GM23248 (cell line): ENCODE measurements at regions not wholly inside any gene's neighbourhood (a gene's known extent, or its start where the extent isn't known, plus 50 kb on each side); places are given as distances from the start of the nearest gene placed in this dataset.

Experiments
- DNase-seq: peaks from one replicate; pipeline ENCODE4 v3.0.0-alpha.2; 2015
- H2AFZ ChIP-seq: fragments of 200-600 bp; sonication (generic); 2 replicates; pipeline ENCODE4 v1.6.1; 2016; ENCODE audit warnings: antibody characterized with exemption
- H3F3A ChIP-seq: fragments of 200-600 bp; sonication (generic); 2 replicates; pipeline ENCODE4 v1.6.1; 2016; ENCODE audit warnings: mild to moderate bottlenecking, antibody characterized with exemption, mixed run types; ENCODE audit not compliant: insufficient read depth
- H3K27ac ChIP-seq: fragments of 200-600 bp; sonication (generic); 2 replicates; pipeline ENCODE4 v1.5.1; 2016; ENCODE audit warnings: mild to moderate bottlenecking
- H3K27me3 ChIP-seq: fragments of 200-600 bp; sonication (generic); replicated peaks from 2 replicates; pipeline ENCODE4 v1.6.1; 2016; ENCODE audit warnings: mild to moderate bottlenecking; ENCODE audit not compliant: insufficient read depth
- H3K36me3 ChIP-seq: fragments of 200-600 bp; sonication (generic); 2 replicates; pipeline ENCODE4 v1.6.1; 2016; ENCODE audit warnings: low read depth, mild to moderate bottlenecking
- H3K4me1 ChIP-seq: fragments of 200-600 bp; sonication (generic); 2 replicates; pipeline ENCODE4 v1.6.1; 2016; ENCODE audit warnings: mild to moderate bottlenecking; ENCODE audit not compliant: insufficient read depth
- H3K4me2 ChIP-seq: fragments of 200-600 bp; sonication (generic); one replicate; pipeline ENCODE4 v1.6.1; 2016; ENCODE audit warnings: mild to moderate bottlenecking; ENCODE audit not compliant: unreplicated experiment
- H3K4me3 ChIP-seq: fragments of 200-600 bp; sonication (generic); 2 replicates; pipeline ENCODE4 v1.5.1; 2016; ENCODE audit warnings: mild to moderate bottlenecking
- H3K79me2 ChIP-seq: fragments of 200-600 bp; sonication (generic); 2 replicates; pipeline ENCODE4 v1.6.1; 2016; ENCODE audit warnings: mild to moderate bottlenecking; ENCODE audit not compliant: insufficient read depth
- H3K9ac ChIP-seq: fragments of 200-600 bp; sonication (generic); 2 replicates; pipeline ENCODE4 v1.6.1; 2016; ENCODE audit warnings: mild to moderate bottlenecking
- H3K9me2 ChIP-seq: fragments of 200-600 bp; sonication (generic); 2 replicates; pipeline ENCODE4 v1.6.1; 2016; ENCODE audit warnings: mixed run types, mild to moderate bottlenecking, moderate library complexity; ENCODE audit not compliant: insufficient read depth
- H3K9me3 ChIP-seq: fragments of 200-600 bp; sonication (generic); one replicate; pipeline ENCODE4 v1.6.1; 2017; ENCODE audit warnings: low read depth
- H4K20me1 ChIP-seq: fragments of 200-600 bp; sonication (generic); 2 replicates; pipeline ENCODE4 v1.6.0; 2016; ENCODE audit not compliant: insufficient read depth
- EZH2 ChIP-seq: fragments of 200-600 bp; sonication (generic); IDR thresholded peaks from 2 replicates; pipeline ENCODE4 v1.6.1; 2018; ENCODE audit warnings: antibody characterized with exemption, mild to moderate bottlenecking; ENCODE audit not compliant: insufficient read depth, poor library complexity, severe bottlenecking
- EZH2phosphoT487 ChIP-seq: fragments of 200-600 bp; sonication (generic); IDR thresholded peaks from 2 replicates; pipeline ENCODE4 v1.6.1; 2018; ENCODE audit warnings: antibody characterized with exemption, moderate library complexity, mild to moderate bottlenecking, low read depth; ENCODE audit not compliant: insufficient read depth
- WGBS, 2 experiments: methylation state at CpG; one replicate each; pipeline ENCODE4 v1.1.6; 2015 to 2017; ENCODE audit warnings: low lambda C conversion rate in 2 of 2, low coverage in 1 of 2; ENCODE audit errors: missing lambda C conversion rate in 2 of 2; 5-methylcytosine and 5-hydroxymethylcytosine counted together
- in situ Hi-C: fragments of 300-500 bp; cut with MboI; formaldehyde crosslinking; loops from 2 replicates; pipeline ENCODE4 v1.15.0; 2020

GRCh38 chr11:97409141-97409540, 1019.3 kb downstream of the JRKL start:
- Histone ChIP-seq H2AFZ (no peak overlapping the region), H3K4me1 (no peaks in the 10 kb centered on the region), H3K4me3 (no peak overlapping the region), H3K4me2 (no peak overlapping the region), H3K9me2 (no peaks in the 10 kb centered on the region), H3K79me2 (no peaks in the 10 kb centered on the region), H3K27me3 (no peaks in the 10 kb centered on the region), H3K9ac (no peak overlapping the region), H3K9me3 (no peaks in the 10 kb centered on the region), H3K36me3 (no peaks in the 10 kb centered on the region), H4K20me1 (no peaks in the 10 kb centered on the region), H3K27ac (no peak overlapping the region), H3F3A (no peaks in the 10 kb centered on the region)
- WGBS, 2 experiments = 33% methylated on average over 1 of the region's 1 CpG
- TF ChIP-seq EZH2 (no peak), EZH2phosphoT487 (no peak)
- no peak for DNase-seq
- in situ Hi-C loops = no loop called here

GRCh38 chr11:97414801-97415200, 1025.0 kb downstream of the JRKL start:
- TF ChIP-seq EZH2phosphoT487 = no peak
- no peak for TF ChIP-seq EZH2
- H3K4me2 ChIP-seq = no peak overlapping the region
- WGBS, 2 experiments = 2 to 11% methylated on average over 2 of the region's 2 CpGs
- DNase-seq = no peak
- no peaks in the 10 kb centered on the region for H3F3A ChIP-seq
- H2AFZ ChIP-seq = no peak overlapping the region
- no peak overlapping the region for H3K27ac ChIP-seq
- no peaks in the 10 kb centered on the region for H3K27me3 ChIP-seq
- H3K36me3 ChIP-seq = no peaks in the 10 kb centered on the region
- H3K9me3 ChIP-seq = no peaks in the 10 kb centered on the region
- H3K4me1 ChIP-seq = no peaks in the 10 kb centered on the region
- no peak overlapping the region for H3K4me3 ChIP-seq
- in situ Hi-C loops = no loop called here
- no peaks in the 10 kb centered on the region for H3K79me2 ChIP-seq
- no peaks in the 10 kb centered on the region for H4K20me1 ChIP-seq
- H3K9me2 ChIP-seq = no peaks in the 10 kb centered on the region
- H3K9ac ChIP-seq = no peak overlapping the region

GRCh38 chr11:97419729-97420128, 1029.9 kb downstream of the JRKL start:
- Histone ChIP-seq H3K27ac (no peak overlapping the region), H3K27me3 (no peaks in the 10 kb centered on the region), H3K4me1 (no peaks in the 10 kb centered on the region), H4K20me1 (no peaks in the 10 kb centered on the region), H3K4me3 (no peak overlapping the region), H3F3A (no peaks in the 10 kb centered on the region), H3K36me3 (no peaks in the 10 kb centered on the region), H3K79me2 (no peaks in the 10 kb centered on the region), H3K9me3 (no peaks in the 10 kb centered on the region), H3K4me2 (no peak overlapping the region), H2AFZ (no peak overlapping the region), H3K9me2 (no peaks in the 10 kb centered on the region), H3K9ac (no peak overlapping the region)
- TF ChIP-seq EZH2 (no peak), EZH2phosphoT487 (no peak)
- in situ Hi-C loops = no loop called here
- no peak for DNase-seq

- Histone ChIP-seq H3K36me3 (no peaks in the 10 kb centered on the region), H3K79me2 (no peaks in the 10 kb centered on the region), H3K9me2 (no peaks in the 10 kb centered on the region), H3K27ac (no peak overlapping the region), H3F3A (no peaks in the 10 kb centered on the region), H3K27me3 (no peaks in the 10 kb centered on the region), H3K4me1 (no peaks in the 10 kb centered on the region), H3K4me2 (no peak overlapping the region), H3K9ac (no peak overlapping the region), H3K9me3 (no peaks in the 10 kb centered on the region), H3K4me3 (no peak overlapping the region), H4K20me1 (no peaks in the 10 kb centered on the region), H2AFZ (no peak overlapping the region)
- in situ Hi-C loops = no loop called here
- no peak for DNase-seq
- no peak for TF ChIP-seq EZH2phosphoT487
- no peak for TF ChIP-seq EZH2
- WGBS, 2 experiments = 23 to 33% methylated on average over 2 of the region's 2 CpGs
Observed at GRCh38 chr11:97428247-97428790, 1038.5 kb downstream of the JRKL start.

GRCh38 chr11:97430877-97431276, 1041.1 kb downstream of the JRKL start:
- DNase-seq = no peak
- TF ChIP-seq EZH2phosphoT487 (no peak), EZH2 (no peak)
- H3K9me2 ChIP-seq = no peaks in the 10 kb centered on the region
- H3K9me3 ChIP-seq = no peaks in the 10 kb centered on the region
- H3K27ac ChIP-seq = no peak overlapping the region
- no peaks in the 10 kb centered on the region for H4K20me1 ChIP-seq
- H3F3A ChIP-seq = no peaks in the 10 kb centered on the region
- H3K4me2 ChIP-seq = no peak overlapping the region
- 0 to 1% methylated on average over 3 of the region's 3 CpGs for WGBS, 2 experiments
- no peak overlapping the region for H3K9ac ChIP-seq
- no peak overlapping the region for H2AFZ ChIP-seq
- in situ Hi-C loops = no loop called here
- H3K79me2 ChIP-seq = no peaks in the 10 kb centered on the region
- H3K4me3 ChIP-seq = no peak overlapping the region
- no peaks in the 10 kb centered on the region for H3K27me3 ChIP-seq
- H3K4me1 ChIP-seq = no peaks in the 10 kb centered on the region
- no peaks in the 10 kb centered on the region for H3K36me3 ChIP-seq
